Astrocyte of the cerebellum (primary cell): ENCODE measurements at regions not wholly inside any gene's neighbourhood (a gene's known extent, or its start where the extent isn't known, plus 50 kb on each side); places are given as distances from the start of the nearest gene placed in this dataset.

ENCODE experiments used
- DNase-seq: peaks from one replicate; pipeline ENCODE4 v3.0.0-alpha.2; 2011; ENCODE audit warnings: low read depth
- H3K4me3 ChIP-seq: 2 replicates; pipeline ENCODE4 v1.5.1; 2011; ENCODE audit warnings: mild to moderate bottlenecking, low read depth, low read length, moderate library complexity
- CTCF ChIP-seq: IDR thresholded peaks from 2 replicates; pipeline ENCODE4 v1.5.1; 2012; ENCODE audit warnings: low read length, low read depth, moderate library complexity, mild to moderate bottlenecking; ENCODE audit errors: missing control alignments
- in situ Hi-C: cut with HindIII; loops from 2 replicates; pipeline ENCODE4 v1.10.0; 2017; ENCODE audit warnings: low sequenced_read_pairs

- no peak for DNase-seq
- H3K4me3 ChIP-seq: no peak overlapping the region
- in situ Hi-C loops: no loop called here
- TF ChIP-seq CTCF: no peak
Observed at GRCh38 chr10:129404091-129404490, 63.0 kb upstream of the MGMT start.

GRCh38 chr10:129405389-129405788, 61.7 kb upstream of the MGMT start:
- in situ Hi-C loops: no loop called here
- no peak overlapping the region for H3K4me3 ChIP-seq
- no peak for DNase-seq
- no peak for TF ChIP-seq CTCF

DNA sequence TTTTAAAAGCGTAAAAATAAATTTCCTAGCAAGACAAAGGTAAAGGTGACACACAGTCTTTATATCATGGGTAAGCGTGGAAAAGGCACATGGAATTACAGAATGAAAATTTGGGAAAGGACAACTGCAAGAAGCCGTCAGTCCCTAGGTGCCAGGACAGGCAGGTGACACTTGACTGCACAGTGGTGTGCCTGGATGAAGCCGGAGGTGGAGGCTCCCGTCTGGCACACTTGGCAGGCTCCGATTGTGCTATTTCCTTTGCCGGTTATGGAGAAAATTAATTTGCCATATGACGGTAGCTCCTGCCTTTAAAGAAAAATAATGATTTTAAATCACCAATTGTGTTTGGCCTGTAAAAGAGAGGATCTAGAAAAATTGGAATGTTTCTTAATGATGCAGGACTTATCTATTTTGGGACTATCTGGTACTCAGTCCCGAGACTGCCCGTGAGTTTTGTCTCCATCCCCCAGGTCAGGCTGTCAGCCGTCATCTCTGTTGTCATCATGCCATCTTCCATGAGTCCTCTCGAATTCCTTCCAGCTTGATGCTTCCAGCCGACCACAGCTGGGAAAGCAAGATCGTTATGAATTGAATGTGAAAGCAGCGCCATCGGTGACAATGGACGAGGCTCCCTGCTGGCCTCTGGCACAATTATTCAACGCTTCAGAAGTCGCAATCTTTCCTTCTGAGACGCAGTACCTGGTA, 56.2 kb upstream of the MGMT start:
- no peak for DNase-seq
- no peak overlapping the region for H3K4me3 ChIP-seq
- TF ChIP-seq CTCF: no peak
- in situ Hi-C loops: no loop called here

DNA sequence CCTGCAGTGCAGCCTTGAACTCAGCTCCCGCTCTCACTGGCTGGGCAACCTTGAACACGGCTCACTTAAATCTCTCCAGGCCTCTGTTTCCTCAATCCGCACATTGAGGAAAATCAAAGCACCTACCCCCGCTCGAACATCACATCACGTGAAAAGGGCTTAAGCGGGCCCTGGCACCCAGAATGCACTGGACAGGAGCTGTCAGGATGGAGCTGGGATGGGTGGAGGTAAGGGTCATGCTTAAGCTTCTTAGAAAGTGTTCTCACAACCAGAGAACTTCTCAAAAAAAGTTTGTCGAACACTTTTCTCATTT, 55.7 kb upstream of the MGMT start:
- DNase-seq: no peak
- no peak for TF ChIP-seq CTCF
- no peak overlapping the region for H3K4me3 ChIP-seq
- in situ Hi-C loops: no loop called here

GRCh38 chr10:129411772-129412171, 55.3 kb upstream of the MGMT start:
- DNase-seq: no peak

GRCh38 chr10:129413024-129413423, 54.0 kb upstream of the MGMT start:
- H3K4me3 ChIP-seq: no peak overlapping the region
- no peak for TF ChIP-seq CTCF
- DNase-seq: no peak
- in situ Hi-C loops: no loop called here

More at GRCh38 chr10:129411772-129412171, 55.3 kb upstream of the MGMT start:
- no peak overlapping the region for H3K4me3 ChIP-seq
- no peak for TF ChIP-seq CTCF
- in situ Hi-C loops: no loop called here
